ENCODE measurements at regions not wholly inside any gene's neighbourhood (a gene's known extent, or its start where the extent isn't known, plus 50 kb on each side); places are given as distances from the start of the nearest gene placed in this dataset.

GRCh38 chr9:29339387-29339786 lies 1766.1 kb upstream of the C9orf72 start:
- TF ChIP-seq SUZ12 (IDR thresholded peaks at IDR 0.05; ENCODE audit: extremely low read depth, insufficient read depth, insufficient read length), result no peak
- TF ChIP-seq YY1 (IDR thresholded peaks at IDR 0.05; ENCODE audit: insufficient read depth, insufficient read length), result no peak
- no peak for TF ChIP-seq ZNF274 (IDR thresholded peaks at IDR 0.05; ENCODE audit: low read depth, low read length)

Measured in NT2/D1 (cell line).